Fibroblast of pulmonary artery (primary cell): ENCODE measurements at regions not wholly inside any gene's neighbourhood (a gene's known extent, or its start where the extent isn't known, plus 50 kb on each side); places are given as distances from the start of the nearest gene placed in this dataset.
A peak's percentile ranks its signal among the peaks of the same experiment; 100 is the strongest.

Source experiments
- DNase-seq: peaks from one replicate; pipeline ENCODE4 v3.0.0-alpha.2; 2010; ENCODE audit warnings: low read depth
- H3K4me3 ChIP-seq: replicated peaks from 2 replicates; pipeline ENCODE4 v1.5.1; 2011; ENCODE audit warnings: low read depth, mild to moderate bottlenecking, control low read depth, low read length, moderate library complexity
- TF ChIP-seq, protein P1 (sequence below): IDR thresholded peaks from 2 replicates; pipeline ENCODE4 v1.5.1; 2011; ENCODE audit warnings: mild to moderate bottlenecking, control low read depth, low read length, inconsistent platforms; ENCODE audit errors: missing control alignments

DNA sequence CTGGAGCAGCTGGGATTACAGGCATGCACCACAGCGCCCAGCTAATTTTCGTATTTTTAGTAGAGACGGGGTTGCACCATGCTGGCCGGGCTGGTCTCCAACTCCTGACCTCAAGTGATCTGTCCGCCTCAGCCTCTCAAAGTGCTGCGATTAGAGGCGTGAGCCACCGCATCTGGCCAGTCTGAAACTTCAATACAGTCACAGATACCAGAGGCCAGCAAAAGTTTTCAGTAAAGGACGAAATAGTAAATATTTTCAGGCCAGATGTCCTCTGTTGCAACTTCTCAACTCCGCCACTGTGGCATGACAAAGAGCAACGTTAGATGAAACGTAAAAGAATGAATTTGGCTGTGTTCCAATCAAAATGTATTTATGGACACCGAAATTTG is 403.6 kb downstream of the MN1 start:
- no peak overlapping the region for H3K4me3 ChIP-seq
- TF ChIP-seq, protein P1, sequence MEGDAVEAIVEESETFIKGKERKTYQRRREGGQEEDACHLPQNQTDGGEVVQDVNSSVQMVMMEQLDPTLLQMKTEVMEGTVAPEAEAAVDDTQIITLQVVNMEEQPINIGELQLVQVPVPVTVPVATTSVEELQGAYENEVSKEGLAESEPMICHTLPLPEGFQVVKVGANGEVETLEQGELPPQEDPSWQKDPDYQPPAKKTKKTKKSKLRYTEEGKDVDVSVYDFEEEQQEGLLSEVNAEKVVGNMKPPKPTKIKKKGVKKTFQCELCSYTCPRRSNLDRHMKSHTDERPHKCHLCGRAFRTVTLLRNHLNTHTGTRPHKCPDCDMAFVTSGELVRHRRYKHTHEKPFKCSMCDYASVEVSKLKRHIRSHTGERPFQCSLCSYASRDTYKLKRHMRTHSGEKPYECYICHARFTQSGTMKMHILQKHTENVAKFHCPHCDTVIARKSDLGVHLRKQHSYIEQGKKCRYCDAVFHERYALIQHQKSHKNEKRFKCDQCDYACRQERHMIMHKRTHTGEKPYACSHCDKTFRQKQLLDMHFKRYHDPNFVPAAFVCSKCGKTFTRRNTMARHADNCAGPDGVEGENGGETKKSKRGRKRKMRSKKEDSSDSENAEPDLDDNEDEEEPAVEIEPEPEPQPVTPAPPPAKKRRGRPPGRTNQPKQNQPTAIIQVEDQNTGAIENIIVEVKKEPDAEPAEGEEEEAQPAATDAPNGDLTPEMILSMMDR: peak; percentile 9
- DNase-seq: peak; percentile 86

DNA sequence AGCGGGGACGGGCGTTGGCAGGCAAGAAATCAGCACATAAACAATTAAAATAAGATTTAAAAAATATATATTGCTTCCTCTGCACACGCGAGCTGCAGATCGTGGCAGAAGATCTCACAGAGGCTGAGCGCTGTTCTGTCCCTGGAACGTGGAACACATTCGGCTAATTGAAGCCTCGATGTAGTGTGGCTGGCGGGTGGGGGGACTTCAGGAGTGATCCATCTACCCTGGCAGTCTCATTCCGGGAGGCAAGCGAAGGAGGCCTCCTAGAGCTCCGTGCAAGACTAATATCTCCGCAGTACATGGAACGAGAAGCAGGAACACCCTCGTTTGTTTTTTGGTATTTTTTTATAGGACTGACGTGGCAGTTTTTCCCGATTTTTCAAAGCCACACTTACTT is 402.4 kb downstream of the MN1 start:
- TF ChIP-seq, protein P1: no peak
- DNase-seq: no peak
- H3K4me3 ChIP-seq: no peak overlapping the region

DNA sequence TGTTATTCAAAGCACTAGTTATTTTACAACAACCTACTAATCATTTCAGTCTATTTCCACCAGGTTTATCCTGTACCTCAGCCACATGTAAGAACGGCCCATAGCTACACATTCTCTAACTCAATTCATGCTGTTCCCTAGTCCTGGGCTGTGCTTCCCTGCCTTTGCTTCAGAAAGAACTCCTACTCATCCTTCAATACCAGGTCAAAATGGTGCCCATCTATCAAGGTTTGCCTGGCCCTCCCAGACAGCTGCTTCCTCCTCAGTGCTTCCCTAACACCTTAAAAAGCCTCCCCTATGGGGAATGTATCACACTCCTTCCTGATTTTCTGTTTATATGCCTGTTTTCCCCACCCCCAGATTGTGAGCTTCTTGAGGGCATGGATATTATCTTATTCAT is 400.7 kb downstream of the MN1 start:
- TF ChIP-seq, protein P1: no peak
- DNase-seq: no peak
- no peak overlapping the region for H3K4me3 ChIP-seq

DNA sequence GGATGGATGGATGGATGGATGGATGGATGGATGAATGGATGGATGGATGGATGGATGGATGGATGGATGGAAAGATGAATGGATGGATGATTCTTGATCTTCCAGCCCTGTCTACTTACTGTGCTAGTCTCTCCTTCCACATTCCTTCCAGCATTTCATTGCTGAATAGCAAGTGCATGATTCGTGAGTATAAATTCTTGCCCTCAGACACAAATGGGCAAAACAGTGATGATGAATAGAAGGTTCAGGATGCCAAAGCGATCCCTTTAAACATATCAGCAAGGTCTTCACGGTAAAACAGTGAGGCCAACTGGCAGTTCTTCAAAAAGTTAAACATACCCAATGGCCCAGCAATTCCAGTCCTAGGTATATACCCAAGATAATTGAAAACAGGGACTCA is 400.2 kb downstream of the MN1 start:
- no peak overlapping the region for H3K4me3 ChIP-seq
- DNase-seq: no peak
- TF ChIP-seq, protein P1: no peak

DNA sequence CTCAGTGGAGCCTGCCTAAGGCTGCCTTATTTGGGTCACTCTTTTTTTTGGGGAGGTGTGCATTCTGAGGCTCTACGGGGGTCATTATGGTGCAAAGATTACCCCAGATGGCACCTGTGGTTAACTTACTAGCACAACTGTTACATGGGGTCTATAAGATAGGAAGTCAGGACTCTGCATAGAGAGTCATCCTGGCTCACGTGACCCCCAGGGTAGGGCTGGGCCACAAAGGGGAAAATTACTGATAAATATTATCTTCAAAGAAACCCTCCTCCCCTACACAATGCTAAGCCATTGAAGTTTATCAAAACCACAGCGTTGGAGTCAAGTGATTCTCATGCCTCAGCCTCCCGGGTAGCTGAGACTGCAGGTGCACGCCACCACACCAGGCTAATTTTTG is 397.1 kb downstream of the MN1 start:
- no peak for DNase-seq
- H3K4me3 ChIP-seq: no peak overlapping the region
- TF ChIP-seq, protein P1: no peak

DNA sequence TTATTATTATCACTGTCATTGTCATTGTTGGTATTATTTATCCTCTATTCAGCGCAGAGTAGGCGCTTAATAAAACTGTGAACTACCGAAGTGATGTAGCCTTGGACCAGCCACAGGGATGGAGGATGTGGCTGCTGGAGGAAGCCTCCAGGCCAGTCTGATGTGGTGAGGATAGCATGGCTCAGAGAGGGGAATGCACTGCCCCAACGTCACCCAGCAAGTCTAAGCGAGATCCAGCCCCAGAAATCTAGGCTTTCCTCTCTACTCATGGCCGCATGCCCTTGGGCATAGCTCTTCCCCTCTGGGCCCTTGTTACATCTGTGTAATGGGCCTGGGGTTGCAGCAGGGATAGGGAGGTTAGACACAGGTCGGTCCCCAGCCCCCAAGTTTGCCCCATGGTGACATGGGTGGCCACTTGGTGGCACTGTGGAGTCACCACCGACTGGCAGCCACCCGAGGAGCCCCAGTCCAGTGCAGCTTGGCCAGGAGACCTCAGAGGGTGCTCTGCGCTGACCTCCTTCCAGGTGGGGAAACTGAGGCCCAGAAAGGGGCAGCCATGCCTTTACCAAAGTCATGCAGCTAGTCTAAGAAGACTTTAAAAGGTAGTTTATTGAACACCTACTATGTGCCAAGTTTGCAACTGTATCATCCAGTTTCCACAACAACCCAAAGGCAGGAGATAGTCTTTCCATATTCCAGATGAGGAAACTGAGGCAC is 395.7 kb downstream of the MN1 start:
- DNase-seq: peak; percentile 65
- no peak overlapping the region for H3K4me3 ChIP-seq
- TF ChIP-seq, protein P1: peak; percentile 75

DNA sequence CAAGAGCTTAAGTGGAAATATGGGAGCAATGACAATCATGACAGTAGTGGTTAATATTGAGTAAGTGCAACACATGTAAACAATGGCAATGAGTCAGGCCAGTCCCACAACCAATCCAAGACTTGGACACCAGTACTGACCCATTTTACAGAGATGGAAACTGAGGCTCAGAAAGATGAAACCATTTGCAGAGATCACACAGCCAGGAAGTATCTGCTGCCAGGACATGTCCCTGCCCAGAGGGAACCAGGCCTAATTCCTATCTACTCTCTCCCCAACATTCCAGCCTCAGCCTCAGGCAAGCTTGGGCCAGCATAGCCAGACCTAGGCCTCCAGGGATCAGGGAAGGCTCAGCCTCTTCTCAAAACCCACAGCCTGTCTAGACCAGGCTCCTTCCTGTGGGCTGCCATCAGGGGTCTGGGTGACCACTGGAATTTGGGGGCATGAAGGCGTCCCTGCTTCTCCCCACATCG is 395.1 kb downstream of the MN1 start:
- TF ChIP-seq, protein P1: no peak
- H3K4me3 ChIP-seq: no peak overlapping the region
- no peak for DNase-seq
